Fibroblast of lung (primary cell): ENCODE measurements at regions not wholly inside any gene's neighbourhood (a gene's known extent, or its start where the extent isn't known, plus 50 kb on each side); places are given as distances from the start of the nearest gene placed in this dataset.
A peak's percentile ranks its signal among the peaks of the same experiment; 100 is the strongest.

Experiments
- DNase-seq, 2 donors: peaks; one replicate each; pipeline versions ENCODE4 v3.0.0 to v3.0.0-alpha.2; 2010; ENCODE audit warnings: low read depth in 2 of 2
- H2AFZ ChIP-seq: 2 replicates; pipeline ENCODE4 v1.5.1; 2012; ENCODE audit warnings: low read length, control low read depth, inconsistent platforms
- H3K27ac ChIP-seq: 2 replicates; pipeline ENCODE4 v1.5.1; 2011; ENCODE audit warnings: low read length, control low read depth; ENCODE audit not compliant: insufficient read depth
- H3K27me3 ChIP-seq: 2 replicates; pipeline ENCODE4 v1.5.1; 2011; ENCODE audit warnings: mild to moderate bottlenecking, low read length; ENCODE audit not compliant: control insufficient read depth, insufficient read depth
- H3K36me3 ChIP-seq: 2 replicates; pipeline ENCODE4 v1.5.1; 2011; ENCODE audit warnings: low read length; ENCODE audit not compliant: control insufficient read depth, insufficient read depth
- H3K4me1 ChIP-seq: 2 replicates; pipeline ENCODE4 v1.5.1; 2011; ENCODE audit warnings: low read length; ENCODE audit not compliant: control insufficient read depth, insufficient read depth; ENCODE audit errors: extremely low read depth
- H3K4me2 ChIP-seq: 2 replicates; pipeline ENCODE4 v1.5.1; 2011; ENCODE audit warnings: low read length, control low read depth; ENCODE audit not compliant: insufficient read depth; ENCODE audit errors: extremely low read depth
- H3K4me3 ChIP-seq, 4 experiments: fragments of 200-600 bp in 1 of 4; sonication (generic) in 1 of 4; replicated peaks in 1 of 4; 2 replicates each; pipeline ENCODE4 v1.5.1; 2011 to 2016; ENCODE audit warnings: low read length in 4 of 4, low read depth in 3 of 4, mild to moderate bottlenecking in 3 of 4, control low read depth in 2 of 4, inconsistent platforms in 1 of 4, mixed read lengths in 1 of 4; ENCODE audit not compliant: insufficient read depth in 1 of 4; ENCODE audit errors: control extremely low read depth in 1 of 4
- H3K79me2 ChIP-seq: 2 replicates; pipeline ENCODE4 v1.5.1; 2012; ENCODE audit warnings: mild to moderate bottlenecking, low read length, inconsistent platforms; ENCODE audit not compliant: control insufficient read depth, insufficient read depth
- H3K9ac ChIP-seq: 2 replicates; pipeline ENCODE4 v1.5.1; 2011; ENCODE audit warnings: mild to moderate bottlenecking, low read length, control low read depth; ENCODE audit not compliant: insufficient read depth
- H3K9me3 ChIP-seq: 2 replicates; pipeline ENCODE4 v1.5.1; 2012; ENCODE audit warnings: low read depth, low read length; ENCODE audit not compliant: control insufficient read depth, insufficient read depth
- H4K20me1 ChIP-seq: 2 replicates; pipeline ENCODE4 v1.5.1; 2011; ENCODE audit warnings: low read length; ENCODE audit not compliant: control insufficient read depth, insufficient read depth; ENCODE audit errors: extremely low read depth
- EZH2 ChIP-seq: IDR thresholded peaks from 2 replicates; pipeline ENCODE4 v1.5.1; 2012; ENCODE audit warnings: low read length, control low read depth, mild to moderate bottlenecking; ENCODE audit errors: missing control alignments
- TF ChIP-seq, protein P1 (sequence below), 2 donors: IDR thresholded peaks in 1 of 2; conservative IDR thresholded peaks in 1 of 2; 1 replicate in 1 of 2; 2 replicates in 1 of 2; pipeline ENCODE4 v1.5.1; 2011 to 2012; ENCODE audit warnings: low read length in 2 of 2, control low read depth in 1 of 2, inconsistent platforms in 1 of 2, low read depth in 1 of 2, mild to moderate bottlenecking in 1 of 2

DNA sequence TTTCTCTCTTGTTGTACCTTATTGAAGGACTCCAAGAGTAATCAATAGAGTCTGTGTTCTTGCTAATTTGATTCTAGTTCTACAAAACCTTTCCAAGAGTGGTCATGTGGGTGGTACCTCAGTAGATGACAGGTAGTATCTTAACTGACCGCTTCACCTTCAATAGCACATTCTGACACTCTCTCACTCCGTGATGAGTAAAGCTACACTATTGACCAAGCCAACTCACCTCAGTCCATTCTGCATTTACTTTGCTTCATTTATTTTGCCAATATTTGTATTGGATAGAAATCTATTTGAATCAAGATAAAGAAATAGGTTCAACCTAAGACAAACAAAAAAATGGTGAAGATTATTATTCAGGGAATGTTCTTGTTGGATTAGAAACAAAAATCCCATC is 1869.6 kb upstream of the CELF4 start:
- H3K4me1 ChIP-seq: no peaks in the 10 kb centered on the region
- no peak overlapping the region for H2AFZ ChIP-seq
- H3K79me2 ChIP-seq: no peaks in the 10 kb centered on the region
- H3K9me3 ChIP-seq: no peaks in the 10 kb centered on the region
- H4K20me1 ChIP-seq: no peaks in the 10 kb centered on the region
- H3K4me3 ChIP-seq: no peak overlapping the region
- no peak overlapping the region for H3K4me2 ChIP-seq
- no peak overlapping the region for H3K27ac ChIP-seq
- H3K27me3 ChIP-seq: no peaks in the 10 kb centered on the region
- no peaks in the 10 kb centered on the region for H3K36me3 ChIP-seq
- no peak overlapping the region for H3K9ac ChIP-seq
- DNase-seq: no peak
- TF ChIP-seq EZH2: no peak
- TF ChIP-seq, protein P1, sequence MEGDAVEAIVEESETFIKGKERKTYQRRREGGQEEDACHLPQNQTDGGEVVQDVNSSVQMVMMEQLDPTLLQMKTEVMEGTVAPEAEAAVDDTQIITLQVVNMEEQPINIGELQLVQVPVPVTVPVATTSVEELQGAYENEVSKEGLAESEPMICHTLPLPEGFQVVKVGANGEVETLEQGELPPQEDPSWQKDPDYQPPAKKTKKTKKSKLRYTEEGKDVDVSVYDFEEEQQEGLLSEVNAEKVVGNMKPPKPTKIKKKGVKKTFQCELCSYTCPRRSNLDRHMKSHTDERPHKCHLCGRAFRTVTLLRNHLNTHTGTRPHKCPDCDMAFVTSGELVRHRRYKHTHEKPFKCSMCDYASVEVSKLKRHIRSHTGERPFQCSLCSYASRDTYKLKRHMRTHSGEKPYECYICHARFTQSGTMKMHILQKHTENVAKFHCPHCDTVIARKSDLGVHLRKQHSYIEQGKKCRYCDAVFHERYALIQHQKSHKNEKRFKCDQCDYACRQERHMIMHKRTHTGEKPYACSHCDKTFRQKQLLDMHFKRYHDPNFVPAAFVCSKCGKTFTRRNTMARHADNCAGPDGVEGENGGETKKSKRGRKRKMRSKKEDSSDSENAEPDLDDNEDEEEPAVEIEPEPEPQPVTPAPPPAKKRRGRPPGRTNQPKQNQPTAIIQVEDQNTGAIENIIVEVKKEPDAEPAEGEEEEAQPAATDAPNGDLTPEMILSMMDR (conservative IDR thresholded peaks at IDR 0.05 in 1 of 2, IDR thresholded peaks at IDR 0.05 in 1 of 2; ENCODE audit: low read depth in 1 of 2, low read length in 2 of 2): no peak

DNA sequence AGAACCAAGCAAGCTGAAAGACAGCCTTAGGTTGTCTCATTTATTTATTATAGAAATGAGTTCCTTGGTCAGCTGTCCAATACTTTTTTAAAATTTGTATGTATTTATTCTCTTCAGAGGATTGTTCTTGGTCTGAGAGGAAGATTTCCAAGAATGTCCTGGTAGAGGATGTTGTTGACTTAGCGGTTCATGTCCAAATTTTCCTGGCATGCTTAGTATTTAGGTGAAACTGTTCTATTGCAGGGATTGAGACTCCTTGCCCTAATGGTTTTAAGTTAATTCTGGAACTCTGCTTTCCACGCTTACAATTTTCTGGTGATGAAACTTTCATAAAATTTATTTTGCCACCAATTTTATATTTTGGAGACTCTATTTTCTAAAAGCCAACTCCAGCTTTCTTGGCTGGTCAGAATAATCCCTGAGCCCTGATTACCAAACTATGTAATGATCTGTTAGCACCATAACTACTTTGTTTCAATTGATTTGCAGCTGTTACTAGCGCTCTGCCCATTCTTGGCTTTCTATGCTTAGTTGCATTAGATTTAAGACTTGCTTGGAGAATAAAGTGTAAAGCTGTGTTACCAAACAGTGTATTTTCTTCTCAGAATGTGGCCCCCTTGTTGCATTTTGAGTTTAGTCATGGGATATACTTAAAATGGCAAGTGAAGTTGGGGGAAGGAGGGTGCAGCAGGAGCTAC is 1868.8 kb upstream of the CELF4 start:
- no peaks in the 10 kb centered on the region for H3K27me3 ChIP-seq
- no peak overlapping the region for H3K4me2 ChIP-seq
- H3K79me2 ChIP-seq: no peaks in the 10 kb centered on the region
- H3K4me3 ChIP-seq: no peak overlapping the region
- H3K9me3 ChIP-seq: no peaks in the 10 kb centered on the region
- H3K27ac ChIP-seq: no peak overlapping the region
- no peaks in the 10 kb centered on the region for H3K4me1 ChIP-seq
- peak in 1 of 2 donors; percentile 9 for DNase-seq
- H2AFZ ChIP-seq: no peak overlapping the region
- no peak for TF ChIP-seq EZH2
- TF ChIP-seq, protein P1 (conservative IDR thresholded peaks at IDR 0.05 in 1 of 2, IDR thresholded peaks at IDR 0.05 in 1 of 2; ENCODE audit: low read depth in 1 of 2, low read length in 2 of 2): no peak
- H3K36me3 ChIP-seq: no peaks in the 10 kb centered on the region
- no peak overlapping the region for H3K9ac ChIP-seq
- H4K20me1 ChIP-seq: no peaks in the 10 kb centered on the region

DNA sequence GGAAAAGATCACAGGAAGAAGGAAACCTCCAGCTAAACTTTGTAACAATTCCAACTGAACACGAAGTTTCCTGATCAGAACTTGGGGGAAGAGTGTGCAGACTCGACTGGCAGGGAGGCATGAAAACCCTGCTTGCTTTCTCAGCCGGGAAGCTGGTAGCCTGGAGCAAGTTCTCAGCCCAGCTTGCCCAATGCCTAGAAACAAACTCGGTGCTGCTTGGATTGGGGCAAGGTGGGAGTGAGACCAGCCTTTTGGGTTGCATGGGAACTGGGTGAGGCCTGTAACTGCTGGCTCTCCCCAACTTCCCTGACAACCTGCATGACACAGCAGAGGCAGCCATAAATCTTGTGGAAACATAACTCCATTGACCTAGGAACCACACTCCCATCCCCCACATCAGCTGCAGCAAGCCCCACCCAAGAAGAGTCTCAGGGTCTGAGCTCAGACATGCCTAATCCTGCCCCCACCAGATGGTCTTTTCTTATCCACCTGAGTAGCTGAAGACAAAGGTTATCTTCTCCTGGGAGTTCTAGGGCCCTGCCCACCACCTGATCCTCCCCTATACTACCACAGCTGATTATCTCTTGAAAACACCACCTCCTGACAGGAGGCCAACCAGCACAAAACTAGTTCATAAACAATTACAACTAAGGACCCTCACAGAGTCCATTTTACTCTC is 1859.7 kb upstream of the CELF4 start:
- TF ChIP-seq EZH2: no peak
- TF ChIP-seq, protein P1 (conservative IDR thresholded peaks at IDR 0.05 in 1 of 2, IDR thresholded peaks at IDR 0.05 in 1 of 2; ENCODE audit: low read depth in 1 of 2, low read length in 2 of 2): no peak
- Histone ChIP-seq H3K4me1 (no peaks in the 10 kb centered on the region), H3K79me2 (no peaks in the 10 kb centered on the region), H3K4me3 (no peak overlapping the region), H3K9ac (no peak overlapping the region), H4K20me1 (no peaks in the 10 kb centered on the region), H3K27me3 (no peaks in the 10 kb centered on the region), H2AFZ (no peak overlapping the region), H3K36me3 (no peaks in the 10 kb centered on the region), H3K4me2 (no peak overlapping the region), H3K9me3 (no peaks in the 10 kb centered on the region), H3K27ac (no peak overlapping the region)
- no peak for DNase-seq
